ENCODE measurements at regions not wholly inside any gene's neighbourhood (a gene's known extent, or its start where the extent isn't known, plus 50 kb on each side); places are given as distances from the start of the nearest gene placed in this dataset.

DNA sequence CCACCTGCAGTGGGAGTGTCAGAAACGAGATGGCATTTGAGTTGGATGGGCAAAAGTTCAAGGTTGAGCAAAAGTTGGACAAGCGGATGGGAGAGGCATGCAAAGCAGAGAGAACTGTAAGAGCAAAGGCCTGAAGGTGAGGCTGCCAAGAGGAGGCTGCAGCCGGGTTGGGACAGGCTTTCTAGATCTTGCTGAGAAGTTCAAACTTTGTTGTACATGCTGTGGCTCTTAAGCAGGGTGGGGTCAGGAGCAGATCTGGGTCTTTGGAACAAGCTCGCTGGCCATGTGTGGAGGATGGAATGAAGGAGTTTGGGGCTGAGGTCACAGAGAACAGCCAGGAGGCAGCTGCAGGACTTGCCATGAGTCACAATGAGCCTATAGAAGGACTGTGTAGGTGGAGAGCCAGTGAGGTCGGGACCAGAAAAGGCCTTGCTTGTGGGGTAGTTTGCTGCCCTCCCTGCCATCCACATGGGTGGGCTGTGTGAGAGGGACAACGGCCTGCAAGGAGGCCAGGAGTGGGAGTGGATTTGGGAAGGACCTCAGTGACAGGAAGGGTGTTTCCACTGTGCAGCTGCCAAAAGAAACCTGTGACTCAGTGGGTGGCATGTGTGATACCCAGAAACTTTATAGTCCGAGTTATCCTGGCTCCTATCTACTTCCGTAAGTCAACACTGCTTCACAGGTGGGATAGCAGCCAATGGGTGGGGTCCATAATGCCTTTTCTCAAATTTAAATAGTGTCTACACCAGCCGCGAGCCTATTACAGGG lies 210.4 kb downstream of the MID1IP1 start:
- DNase-seq (ENCODE audit: insufficient read length, low spot score) (no peak), FAIRE-seq (no peak)
- TF ChIP-seq, protein P1, sequence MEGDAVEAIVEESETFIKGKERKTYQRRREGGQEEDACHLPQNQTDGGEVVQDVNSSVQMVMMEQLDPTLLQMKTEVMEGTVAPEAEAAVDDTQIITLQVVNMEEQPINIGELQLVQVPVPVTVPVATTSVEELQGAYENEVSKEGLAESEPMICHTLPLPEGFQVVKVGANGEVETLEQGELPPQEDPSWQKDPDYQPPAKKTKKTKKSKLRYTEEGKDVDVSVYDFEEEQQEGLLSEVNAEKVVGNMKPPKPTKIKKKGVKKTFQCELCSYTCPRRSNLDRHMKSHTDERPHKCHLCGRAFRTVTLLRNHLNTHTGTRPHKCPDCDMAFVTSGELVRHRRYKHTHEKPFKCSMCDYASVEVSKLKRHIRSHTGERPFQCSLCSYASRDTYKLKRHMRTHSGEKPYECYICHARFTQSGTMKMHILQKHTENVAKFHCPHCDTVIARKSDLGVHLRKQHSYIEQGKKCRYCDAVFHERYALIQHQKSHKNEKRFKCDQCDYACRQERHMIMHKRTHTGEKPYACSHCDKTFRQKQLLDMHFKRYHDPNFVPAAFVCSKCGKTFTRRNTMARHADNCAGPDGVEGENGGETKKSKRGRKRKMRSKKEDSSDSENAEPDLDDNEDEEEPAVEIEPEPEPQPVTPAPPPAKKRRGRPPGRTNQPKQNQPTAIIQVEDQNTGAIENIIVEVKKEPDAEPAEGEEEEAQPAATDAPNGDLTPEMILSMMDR (IDR thresholded peaks at IDR 0.05; ENCODE audit: insufficient read depth, missing control alignments), result no peak

DNA sequence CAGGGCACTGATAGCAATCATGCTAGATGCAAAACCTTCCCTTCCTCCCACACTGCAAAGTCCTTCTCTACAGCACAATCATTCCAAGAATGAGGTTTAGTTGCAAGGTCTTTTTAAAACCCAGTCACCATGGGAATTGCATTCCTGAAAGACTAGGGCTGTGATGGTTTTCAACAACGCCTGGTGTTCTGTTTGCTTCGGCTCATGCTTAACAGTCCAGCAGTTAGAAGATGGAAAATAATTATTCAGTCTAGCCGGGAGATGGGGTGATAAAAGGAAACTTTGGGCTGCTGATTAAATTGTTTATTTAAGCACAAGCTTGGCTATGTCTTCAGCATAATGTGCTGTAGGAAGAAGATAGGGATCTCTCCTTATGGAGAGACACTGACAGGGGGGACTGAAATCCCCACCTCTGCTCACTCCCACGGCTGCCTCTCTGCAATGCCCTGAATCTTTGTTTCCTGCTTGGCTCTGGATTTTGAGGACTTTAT lies 211.4 kb downstream of the MID1IP1 start:
- TF ChIP-seq, protein P1 (IDR thresholded peaks at IDR 0.05; ENCODE audit: insufficient read depth, missing control alignments), result no peak
- no peak for FAIRE-seq
- no peak for DNase-seq (ENCODE audit: insufficient read length, low spot score)

- FAIRE-seq (no peak), DNase-seq (ENCODE audit: insufficient read length, low spot score) (no peak)
- TF ChIP-seq, protein P1 (IDR thresholded peaks at IDR 0.05; ENCODE audit: insufficient read depth, missing control alignments), result no peak
These were observed 215.3 kb downstream of the MID1IP1 start for GRCh38 chrX:39016556-39016955.

- no peak for DNase-seq (ENCODE audit: insufficient read length, low spot score)
- no peak for FAIRE-seq
These were observed 215.8 kb downstream of the MID1IP1 start for GRCh38 chrX:39017077-39017476.

GRCh38 chrX:39017716-39018115 lies 216.5 kb downstream of the MID1IP1 start:
- no peak for DNase-seq (ENCODE audit: insufficient read length, low spot score)
- TF ChIP-seq, protein P1 (IDR thresholded peaks at IDR 0.05; ENCODE audit: insufficient read depth, missing control alignments), result no peak
- no peak for FAIRE-seq

More at GRCh38 chrX:39017077-39017476, 215.8 kb downstream of the MID1IP1 start:
- TF ChIP-seq, protein P1 (IDR thresholded peaks at IDR 0.05; ENCODE audit: insufficient read depth, missing control alignments), result no peak

- TF ChIP-seq, protein P1 (IDR thresholded peaks at IDR 0.05; ENCODE audit: insufficient read depth, missing control alignments), result no peak
- FAIRE-seq (no peak), DNase-seq (ENCODE audit: insufficient read length, low spot score) (no peak)
These were observed 217.3 kb downstream of the MID1IP1 start for GRCh38 chrX:39018541-39018940.

- DNase-seq (ENCODE audit: insufficient read length, low spot score) (no peak), FAIRE-seq (no peak)
- TF ChIP-seq, protein P1 (IDR thresholded peaks at IDR 0.05; ENCODE audit: insufficient read depth, missing control alignments), result no peak
These were observed 217.8 kb downstream of the MID1IP1 start for GRCh38 chrX:39019056-39019455.
